IMR-90 (cell line): ENCODE measurements at regions not wholly inside any gene's neighbourhood (a gene's known extent, or its start where the extent isn't known, plus 50 kb on each side); places are given as distances from the start of the nearest gene placed in this dataset.

ENCODE experiments used
- ATAC-seq: fragments of 200-7000 bp; cut with Tn5 transposase; 2 replicates; pipeline ENCODE4 v1.9.1; 2020; ENCODE audit warnings: low read depth, mild to moderate bottlenecking, moderate library complexity
- BruUV-seq: library from RNA; stranded (reverse); fragments of 400-500 nt; replicated peaks from 2 replicates; lab custom pipeline; 2021; lab: Mats Ljungman, UMichigan
- CTCF ChIA-PET: fragments of 300-600 bp; formaldehyde crosslinking; extraction: SDS; loops from one replicate; lab custom pipeline; 2021; ENCODE audit warnings: antibody characterized with exemption; lab: Yijun Ruan, JAX
- POLR2A ChIA-PET: fragments of 300-600 bp; sonication (Branson Sonifier 250); formaldehyde crosslinking; loops from one replicate; lab custom pipeline; 2022; ENCODE audit warnings: antibody characterized with exemption; ENCODE audit not compliant: unreplicated experiment; lab: Charles Lee
- DNase-seq: peaks from one replicate; pipeline ENCODE4 v3.0.0; 2013
- H2AFZ ChIP-seq: replicated peaks from 2 replicates; pipeline ENCODE3; 2013; ENCODE audit warnings: low read length, mild to moderate bottlenecking; ENCODE audit not compliant: poor library complexity
- H2AK5ac ChIP-seq: 2 replicates; pipeline ENCODE4 v1.6.1; 2013; ENCODE audit warnings: low read depth, low read length, inconsistent platforms
- H2AK9ac ChIP-seq: replicated peaks from 2 replicates; pipeline ENCODE3; 2013; ENCODE audit warnings: mild to moderate bottlenecking, low read depth, low read length, moderate library complexity; ENCODE audit not compliant: poor library complexity
- H2BK120ac ChIP-seq: 2 replicates; pipeline ENCODE4 v1.6.1; 2013; ENCODE audit warnings: low read depth, low read length, inconsistent platforms
- H2BK15ac ChIP-seq: 3 replicates; pipeline ENCODE4 v1.6.1; 2013; ENCODE audit warnings: low read depth, low read length, inconsistent platforms
- H2BK20ac ChIP-seq: 2 replicates; pipeline ENCODE4 v1.6.1; 2013; ENCODE audit warnings: low read depth, mild to moderate bottlenecking, inconsistent platforms, low read length, moderate library complexity
- H2BK5ac ChIP-seq: 2 replicates; pipeline ENCODE4 v1.6.1; 2013; ENCODE audit warnings: mild to moderate bottlenecking, low read depth, low read length, inconsistent platforms; ENCODE audit not compliant: poor library complexity, severe bottlenecking
- H3K14ac ChIP-seq: replicated peaks from 2 replicates; pipeline ENCODE4 v1.6.1; 2013; ENCODE audit warnings: low read depth, low read length, inconsistent platforms
- H3K18ac ChIP-seq: 2 replicates; pipeline ENCODE4 v1.6.1; 2013; ENCODE audit warnings: low read depth, low read length, control low read depth
- H3K23ac ChIP-seq: 2 replicates; pipeline ENCODE4 v1.6.1; 2013; ENCODE audit warnings: low read depth, low read length, inconsistent platforms
- H3K27ac ChIP-seq: 2 replicates; pipeline ENCODE4 v1.5.1; 2013; ENCODE audit warnings: mild to moderate bottlenecking, control low read depth, low read length; ENCODE audit not compliant: insufficient read depth
- H3K27me3 ChIP-seq: 2 replicates; pipeline ENCODE4 v1.6.1; 2013; ENCODE audit warnings: low read length; ENCODE audit not compliant: control insufficient read depth, insufficient read depth
- H3K36me3 ChIP-seq: 2 replicates; pipeline ENCODE4 v1.6.1; 2013; ENCODE audit warnings: low read length, mixed read lengths; ENCODE audit not compliant: control insufficient read depth, insufficient read depth
- H3K4ac ChIP-seq: 2 replicates; pipeline ENCODE4 v1.6.1; 2013; ENCODE audit warnings: low read depth, low read length, inconsistent platforms
- H3K4me1 ChIP-seq: 2 replicates; pipeline ENCODE4 v1.6.1; 2013; ENCODE audit warnings: low read length, mixed read lengths; ENCODE audit not compliant: control insufficient read depth, insufficient read depth
- H3K4me2 ChIP-seq: 2 replicates; pipeline ENCODE4 v1.6.1; 2013; ENCODE audit warnings: low read depth, mild to moderate bottlenecking, control low read depth, low read length, moderate library complexity
- H3K4me3 ChIP-seq: 2 replicates; pipeline ENCODE4 v1.5.1; 2013; ENCODE audit warnings: low read depth, mild to moderate bottlenecking, control low read depth, low read length, moderate library complexity; ENCODE audit not compliant: insufficient read depth
- H3K56ac ChIP-seq: 2 replicates; pipeline ENCODE4 v1.6.1; 2013; ENCODE audit warnings: low read length, inconsistent platforms; ENCODE audit not compliant: insufficient read depth; ENCODE audit errors: extremely low read depth
- H3K79me1 ChIP-seq, 2 experiments: 2 replicates each; pipeline ENCODE4 v1.6.1; 2013; ENCODE audit warnings: low read length in 2 of 2, inconsistent platforms in 1 of 2, low read depth in 1 of 2
- H3K9ac ChIP-seq: 2 replicates; pipeline ENCODE4 v1.6.1; 2013; ENCODE audit warnings: low read depth, low read length, control low read depth
- H3K9me1 ChIP-seq: 2 replicates; pipeline ENCODE4 v1.6.1; 2013; ENCODE audit warnings: low read length, inconsistent platforms; ENCODE audit not compliant: insufficient read depth
- H3K9me3 ChIP-seq: 2 replicates; pipeline ENCODE4 v1.6.1; 2013; ENCODE audit warnings: low read length; ENCODE audit not compliant: control insufficient read depth, insufficient read depth
- H4K20me1 ChIP-seq: 2 replicates; pipeline ENCODE4 v1.6.1; 2013; ENCODE audit warnings: low read length, inconsistent platforms; ENCODE audit not compliant: insufficient read depth
- H4K5ac ChIP-seq: 2 replicates; pipeline ENCODE4 v1.6.1; 2013; ENCODE audit warnings: mild to moderate bottlenecking, low read depth, low read length, control low read depth
- H4K8ac ChIP-seq, 2 experiments: 2 replicates each; pipeline ENCODE4 v1.6.1; 2013; ENCODE audit warnings: low read depth in 2 of 2, low read length in 2 of 2, control low read depth in 1 of 2, inconsistent platforms in 1 of 2
- H4K91ac ChIP-seq: 2 replicates; pipeline ENCODE4 v1.6.1; 2013; ENCODE audit warnings: low read depth, low read length, inconsistent platforms; ENCODE audit not compliant: insufficient read depth
- BHLHE40 ChIP-seq: fragments of 150-350 bp; IDR thresholded peaks from 2 replicates; pipeline ENCODE4 v1.6.1; 2016; ENCODE audit warnings: mild to moderate bottlenecking, low read depth, low read length
- CEBPB ChIP-seq: IDR thresholded peaks from 2 replicates; pipeline ENCODE4 v1.6.1; 2012; ENCODE audit warnings: low read depth, low read length, improper control_type of control experiment
- CHD1 ChIP-seq: IDR thresholded peaks from 2 replicates; pipeline ENCODE4 v1.6.1; 2012; ENCODE audit warnings: low read depth, low read length, improper control_type of control experiment
- CTCF ChIP-seq: conservative IDR thresholded peaks from 2 replicates; pipeline ENCODE4 v1.5.1; 2012; ENCODE audit warnings: mild to moderate bottlenecking, low read depth, low read length, improper control_type of control experiment
- ELK1 ChIP-seq: fragments of 150-350 bp; IDR thresholded peaks from 2 replicates; pipeline ENCODE4 v1.6.1; 2016; ENCODE audit warnings: low read depth, mild to moderate bottlenecking, low read length, moderate library complexity, borderline replicate concordance
- FOS ChIP-seq: fragments of 150-350 bp; IDR thresholded peaks from 2 replicates; pipeline ENCODE4 v1.6.1; 2016; ENCODE audit warnings: low read depth, low read length
- MAFK ChIP-seq: IDR thresholded peaks from 2 replicates; pipeline ENCODE4 v1.6.1; 2012; ENCODE audit warnings: low read depth, low read length, improper control_type of control experiment
- MAZ ChIP-seq: IDR thresholded peaks from 2 replicates; pipeline ENCODE4 v1.6.1; 2012; ENCODE audit warnings: low read depth, mild to moderate bottlenecking, low read length, improper control_type of control experiment, moderate library complexity, borderline replicate concordance
- MXI1 ChIP-seq: IDR thresholded peaks from 2 replicates; pipeline ENCODE4 v1.6.1; 2012; ENCODE audit warnings: low read depth, mild to moderate bottlenecking, low read length, moderate library complexity, borderline replicate concordance
- NFE2L2 ChIP-seq: fragments of 150-350 bp; IDR thresholded peaks from 2 replicates; pipeline ENCODE4 v1.6.1; 2016; ENCODE audit warnings: low read depth, mild to moderate bottlenecking, low read length
- POLR2A ChIP-seq: IDR thresholded peaks from 2 replicates; pipeline ENCODE4 v1.6.1; 2012; ENCODE audit warnings: mild to moderate bottlenecking, low read depth, low read length
- RAD21 ChIP-seq: IDR thresholded peaks from 2 replicates; pipeline ENCODE4 v1.6.1; 2012; ENCODE audit warnings: low read length, improper control_type of control experiment
- RCOR1 ChIP-seq: IDR thresholded peaks from 2 replicates; pipeline ENCODE4 v1.6.1; 2012; ENCODE audit warnings: mild to moderate bottlenecking, low read length, improper control_type of control experiment; ENCODE audit not compliant: insufficient replicate concordance
- RFX5 ChIP-seq: IDR thresholded peaks from 2 replicates; pipeline ENCODE4 v1.8.0; 2012; ENCODE audit warnings: low read depth, mild to moderate bottlenecking, low read length, moderate library complexity
- SMC3 ChIP-seq: fragments of 150-350 bp; IDR thresholded peaks from 2 replicates; pipeline ENCODE4 v1.6.1; 2016; ENCODE audit warnings: low read depth, mild to moderate bottlenecking, antibody characterized with exemption, low read length, moderate library complexity
- USF2 ChIP-seq: fragments of 150-350 bp; IDR thresholded peaks from 2 replicates; pipeline ENCODE4 v1.6.1; 2017; ENCODE audit warnings: mild to moderate bottlenecking, antibody characterized with exemption, low read length, low read depth
- WGBS, 2 experiments: methylation state at CpG; one replicate each; pipeline versions ENCODE4 v1.1.5 to v1.1.7; 2013; ENCODE audit warnings: missing lambda C conversion rate in 2 of 2; ENCODE audit not compliant: insufficient read length in 1 of 2; ENCODE audit errors: extremely low coverage in 2 of 2; 5-methylcytosine and 5-hydroxymethylcytosine counted together
- dilution Hi-C: fragments of 300-500 bp; cut with HindIII; formaldehyde crosslinking; loops from one replicate; pipeline ENCODE4 v1.14.3; 2018; ENCODE audit warnings: low sequenced_read_pairs; ENCODE audit not compliant: unreplicated experiment
- in situ Hi-C: fragments of 300-500 bp; cut with MboI; formaldehyde crosslinking; loops from 3 replicates; pipeline ENCODE4 v1.14.3; 2019; ENCODE audit warnings: low sequenced_read_pairs, inconsistent platforms, mixed read lengths
- intact Hi-C: fragments of 100-400 bp; cut with micrococcal nuclease; formaldehyde crosslinking; loops from 2 replicates; pipeline ENCODE4 v1.10.0; 2022

- Histone ChIP-seq H2BK5ac (no peak overlapping the region), H3K9ac (no peak overlapping the region), H2AFZ (no peak overlapping the region), H2BK120ac (no peak overlapping the region), H3K18ac (no peak overlapping the region), H2BK15ac (no peak overlapping the region), H3K27ac (no peak overlapping the region), H3K27me3 (no peaks in the 10 kb centered on the region), H3K36me3 (no peaks in the 10 kb centered on the region), H3K9me1 (no peaks in the 10 kb centered on the region), H4K5ac (no peak overlapping the region), H3K4ac (no peak overlapping the region), H3K56ac (no peak overlapping the region), H4K20me1 (no peaks in the 10 kb centered on the region), H2AK9ac (no peak overlapping the region), H4K91ac (no peak overlapping the region), H2AK5ac (no peak overlapping the region), H3K23ac (no peak overlapping the region), H3K14ac (no peak overlapping the region), H4K8ac (no peak overlapping the region), H2BK20ac (no peak overlapping the region), H3K4me2 (no peak overlapping the region), H3K4me1 (no peaks in the 10 kb centered on the region), H3K4me3 (no peak overlapping the region), H3K9me3 (0 out of 2 replicates have a peak, but pooled peaks cover 2% of the 10 kb centered on the region), H3K79me1 (no peaks in the 10 kb centered on the region)
- TF ChIP-seq BHLHE40 (no peak), NFE2L2 (no peak), CHD1 (no peak), RFX5 (no peak), ELK1 (no peak), CEBPB (no peak), POLR2A (no peak), RAD21 (no peak), CTCF (no peak), SMC3 (no peak), MAFK (no peak), MXI1 (no peak), USF2 (no peak), RCOR1 (no peak), MAZ (no peak), FOS (no peak)
- dilution Hi-C loops (no loop called here), in situ Hi-C loops (no loop called here), intact Hi-C loops (no loop called here)
- DNase-seq: peak; percentile 20
- no TSS peak for BruUV-seq
- ATAC-seq: no peak
- WGBS, 2 experiments: no CpG with 5 or more reads among the region's 7 CpGs
- POLR2A ChIA-PET: interaction anchor here (0.5 kb wide), 1 partner anchor 16 kb away, joined by 3 read pairs; no protein-coding TSS in a partner anchor
- CTCF ChIA-PET: interaction anchor here (0.6 kb wide), 1 partner anchor 37 kb away, joined by 3 read pairs; no protein-coding TSS in a partner anchor
Measured at GRCh38 chr12:127052511-127053232, 1214.3 kb upstream of the TMEM132C start.
